ENCODE measurements at regions not wholly inside any gene's neighbourhood (a gene's known extent, or its start where the extent isn't known, plus 50 kb on each side); places are given as distances from the start of the nearest gene placed in this dataset.

GRCh38 chr7:140261105-140261486 is 84.3 kb upstream of the KDM7A start (continued):
- no peak for TF ChIP-seq ZNF687 (IDR thresholded peaks at IDR 0.05)

GRCh38 chr7:140260352-140261104 is 83.7 kb upstream of the KDM7A start:
- H3K27me3 ChIP-seq (replicated peaks in 1 of 2; ENCODE audit: control insufficient read depth in 2 of 2, insufficient read depth in 2 of 2, low read length in 1 of 2) = no peaks in the 10 kb centered on the region
- H3K4me1 ChIP-seq (ENCODE audit: control insufficient read depth, insufficient read depth, low read length) = no peaks in the 10 kb centered on the region
- SMC1A ChIA-PET (ENCODE audit: uncharacterized antibody, unreplicated experiment) = no interaction called here
- no peaks in the 10 kb centered on the region for H3K79me2 ChIP-seq (ENCODE audit: control insufficient read depth, insufficient read depth, low read length)
- FAIRE-seq (no peak), DNase-seq (ENCODE audit: low read depth, low spot score) (no peak), ATAC-seq (no peak)
- no peaks in the 10 kb centered on the region; the same call in 2 of the 3 replicates for H3K9me3 ChIP-seq (replicated peaks; ENCODE audit: control insufficient read depth, insufficient read depth, low read length)
- no peak overlapping the region for H2AFZ ChIP-seq (ENCODE audit: control insufficient read depth, low read depth, low read length)
- no peak overlapping the region for H3K9ac ChIP-seq (ENCODE audit: control insufficient read depth, insufficient read depth, low read length)
- BruUV-seq (replicated peaks) = no TSS peak
- RAD21 ChIA-PET (ENCODE audit: unreplicated experiment) = no interaction called here
- WGBS (ENCODE audit: insufficient coverage, insufficient replicate concordance, low lambda C conversion rate, missing lambda C conversion rate) = 16% methylated on average over 10 of the region's 10 CpGs
- no peak overlapping the region for H3K4me3 ChIP-seq
- H4K20me1 ChIP-seq (ENCODE audit: control insufficient read depth, insufficient read depth) = no peaks in the 10 kb centered on the region
- H3K4me2 ChIP-seq (ENCODE audit: control insufficient read depth, insufficient read depth) = no peak overlapping the region
- intact Hi-C loops (cut with micrococcal nuclease; ENCODE audit: unreplicated experiment) = no loop called here
- POLR2A ChIA-PET = no interaction called here
- H3K27ac ChIP-seq (ENCODE audit: control insufficient read depth, insufficient read depth) = no peak overlapping the region
- CTCF ChIA-PET = interaction anchor here (0.6 kb wide), 1 partner anchor 9 kb away, joined by 3 read pairs; no protein-coding TSS in a partner anchor
- no peaks in the 10 kb centered on the region for H3K36me3 ChIP-seq (ENCODE audit: control insufficient read depth in 2 of 2, insufficient read depth in 2 of 2, low read length in 1 of 2)
- in situ Hi-C loops (cut with MboI) = no loop called here
- TF ChIP-seq MYB (IDR thresholded peaks at IDR 0.05; ENCODE audit: borderline replicate concordance, low read depth, low read length) (no peak), KDM1A (IDR thresholded peaks at IDR 0.05; ENCODE audit: borderline replicate concordance) (no peak), IRF3 (IDR thresholded peaks at IDR 0.05) (no peak), SUZ12 (IDR thresholded peaks at IDR 0.05; ENCODE audit: unreplicated experiment) (no peak), POLR2AphosphoS5 (IDR thresholded peaks at IDR 0.05; ENCODE audit: low read length) (no peak), HDAC2 (IDR thresholded peaks at IDR 0.05) (no peak), CUX1 (IDR thresholded peaks at IDR 0.05; ENCODE audit: insufficient replicate concordance, low read depth, low read length) (no peak), TCF12 (IDR thresholded peaks at IDR 0.05; ENCODE audit: low read depth, low read length) (no peak), KAT2A (conservative IDR thresholded peaks at IDR 0.05; ENCODE audit: control insufficient read depth, low read depth, low read length) (no peak), NFXL1 (IDR thresholded peaks at IDR 0.05; ENCODE audit: borderline replicate concordance) (no peak), BRCA1 (IDR thresholded peaks at IDR 0.05; ENCODE audit: low read depth, low read length) (no peak)

All from GM12878 (cell line).